NCI-H128 (cell line): ENCODE measurements at regions not wholly inside any gene's neighbourhood (a gene's known extent, or its start where the extent isn't known, plus 50 kb on each side); places are given as distances from the start of the nearest gene placed in this dataset.
"Not testable (repeated sequence)": the region's sequence is repeated elsewhere in the genome, so short reads cannot be mapped to it uniquely, and the experiment has no call there.

ENCODE experiments used
- DNase-seq: peaks from one replicate; lab custom pipeline; 2025; ENCODE audit not compliant: unreplicated experiment; lab: John Stamatoyannopoulos, UW

- DNase-seq, result no peak
Observed at GRCh38 chr2:129518937-129519336, 460.5 kb upstream of the RAB6C start.

- DNase-seq, result not testable (repeated sequence)
Observed at GRCh38 chr2:129532158-129532557, 447.3 kb upstream of the RAB6C start.

- no peak for DNase-seq
Observed at GRCh38 chr2:129548880-129549279, 430.6 kb upstream of the RAB6C start.

GRCh38 chr2:129550536-129550935 lies 428.9 kb upstream of the RAB6C start:
- DNase-seq, result no peak

- no peak for DNase-seq
Observed at GRCh38 chr2:129554373-129554772, 425.1 kb upstream of the RAB6C start.

- no peak for DNase-seq
Observed at GRCh38 chr2:129559101-129559500, 420.4 kb upstream of the RAB6C start.

- DNase-seq, result no peak
Observed at GRCh38 chr2:129565551-129566109, 413.8 kb upstream of the RAB6C start.

- not testable (repeated sequence) for DNase-seq
Observed at GRCh38 chr2:129570812-129571211, 408.7 kb upstream of the RAB6C start.

- DNase-seq, result no peak
Observed at GRCh38 chr2:129575431-129575830, 404.0 kb upstream of the RAB6C start.

GRCh38 chr2:129575880-129576279 lies 403.6 kb upstream of the RAB6C start:
- DNase-seq, result no peak

- no peak for DNase-seq
Observed at GRCh38 chr2:129580001-129580400, 399.5 kb upstream of the RAB6C start.

GRCh38 chr2:129585760-129586159 lies 393.7 kb upstream of the RAB6C start:
- DNase-seq, result no peak

GRCh38 chr2:129587426-129588064 lies 391.9 kb upstream of the RAB6C start:
- DNase-seq, result no peak

GRCh38 chr2:129604560-129604959 lies 374.9 kb upstream of the RAB6C start:
- no peak for DNase-seq

GRCh38 chr2:129605646-129606045 lies 373.8 kb upstream of the RAB6C start:
- DNase-seq, result no peak

GRCh38 chr2:129606496-129607270 lies 372.8 kb upstream of the RAB6C start:
- no peak for DNase-seq

GRCh38 chr2:129609224-129609623 lies 370.2 kb upstream of the RAB6C start:
- no peak for DNase-seq

- no peak for DNase-seq
Observed at GRCh38 chr2:129610766-129611165, 368.7 kb upstream of the RAB6C start.

- no peak for DNase-seq
Observed at GRCh38 chr2:129611471-129611870, 368.0 kb upstream of the RAB6C start.

- DNase-seq, result peak; percentile 72
Observed at GRCh38 chr2:129619471-129619870, 360.0 kb upstream of the RAB6C start.

GRCh38 chr2:129620411-129620810 lies 359.1 kb upstream of the RAB6C start:
- no peak for DNase-seq

- no peak for DNase-seq
Observed at GRCh38 chr2:129623783-129624182, 355.7 kb upstream of the RAB6C start.
